HG02884 (cell line): ENCODE measurements at regions not wholly inside any gene's neighbourhood (a gene's known extent, or its start where the extent isn't known, plus 50 kb on each side); places are given as distances from the start of the nearest gene placed in this dataset.

Experiments
- ATAC-seq: cut with Tn5 transposase; IDR thresholded peaks from one replicate; pipeline ENCODE4 v1.9.1; 2021; ENCODE audit warnings: mild to moderate bottlenecking, moderate library complexity; ENCODE audit not compliant: unreplicated experiment

DNA sequence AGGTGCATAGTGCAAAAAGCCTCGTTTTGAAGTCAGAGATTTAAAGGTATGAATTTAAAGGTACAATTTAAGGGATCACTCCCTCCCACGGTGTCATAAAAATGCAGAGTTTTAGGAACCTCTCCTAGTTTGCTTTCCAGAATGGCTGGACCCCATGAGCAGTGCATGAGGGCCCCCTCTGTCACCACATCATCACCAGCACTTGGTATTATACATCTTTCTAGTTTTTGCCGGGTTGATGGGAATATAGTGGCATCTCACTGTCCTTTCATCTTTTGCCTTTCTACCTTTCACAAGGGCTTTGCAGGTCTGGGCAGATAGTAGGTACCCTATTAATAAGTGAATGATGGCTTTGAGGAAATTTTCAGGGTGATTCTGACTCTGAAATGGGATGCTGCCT is 103.6 kb upstream of the AGBL1 start:
- no peak for ATAC-seq

DNA sequence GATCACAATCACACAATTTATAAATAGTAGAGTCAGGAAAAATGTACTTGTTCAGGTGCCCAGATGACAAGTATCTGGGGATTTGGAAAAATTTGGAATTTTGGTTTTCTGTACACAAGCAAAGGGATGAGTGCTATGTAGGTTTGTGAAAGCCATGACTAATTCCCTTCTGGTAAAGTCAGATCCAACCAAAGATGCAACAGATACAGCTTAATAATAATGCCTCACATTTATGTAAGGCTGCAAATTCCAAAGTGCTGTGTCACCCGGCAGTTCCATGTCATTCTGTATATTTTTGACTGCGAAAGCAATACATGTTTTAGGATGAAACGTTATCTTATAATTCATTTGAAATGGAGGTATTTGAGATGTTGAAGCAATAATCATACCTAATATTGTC is 102.7 kb upstream of the AGBL1 start:
- no peak for ATAC-seq

GRCh38 chr15:85977586-85977985 is 102.1 kb upstream of the AGBL1 start:
- ATAC-seq = no peak

DNA sequence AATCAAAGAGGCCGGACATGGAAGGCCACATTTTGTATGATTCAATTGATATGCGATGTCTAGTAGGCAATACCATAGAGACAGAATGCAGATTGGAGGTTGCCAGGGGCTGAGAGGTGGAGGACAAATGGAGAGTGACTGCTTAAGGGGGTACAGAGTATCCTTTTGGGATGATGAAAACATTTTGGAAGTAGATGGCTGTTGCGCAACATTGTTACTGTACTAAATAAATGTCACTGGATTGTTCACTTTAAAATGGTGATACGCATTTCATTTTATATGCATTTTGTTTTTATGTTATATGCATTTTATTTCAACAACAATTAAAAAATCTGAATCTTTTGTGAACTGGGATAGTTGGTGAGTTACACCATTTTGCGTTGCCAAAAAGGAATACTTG is 99.7 kb upstream of the AGBL1 start:
- no peak for ATAC-seq

DNA sequence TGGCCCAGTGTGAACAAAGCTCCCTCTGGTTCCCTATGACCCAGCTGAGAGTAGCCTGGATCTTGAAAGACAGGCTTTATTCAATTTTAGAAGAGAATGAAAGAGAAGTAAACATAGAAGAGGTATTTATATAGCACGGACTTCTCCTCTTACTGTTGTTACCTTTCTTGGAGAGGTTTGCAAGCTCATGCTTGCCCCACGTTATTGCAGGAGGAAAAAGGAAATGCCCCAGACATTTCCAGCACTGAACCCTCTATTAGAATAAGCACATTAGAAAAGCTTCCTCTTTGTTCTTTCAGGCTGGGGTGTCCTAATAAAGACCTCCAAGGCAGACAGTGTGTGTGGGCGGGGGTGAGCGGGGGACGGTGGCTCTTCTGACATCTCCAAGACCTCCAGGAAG is 98.7 kb upstream of the AGBL1 start:
- ATAC-seq = no peak

GRCh38 chr15:85984241-85984640 is 95.4 kb upstream of the AGBL1 start:
- ATAC-seq = no peak

- ATAC-seq = no peak
These were observed 93.6 kb upstream of the AGBL1 start for GRCh38 chr15:85986116-85986515.

DNA sequence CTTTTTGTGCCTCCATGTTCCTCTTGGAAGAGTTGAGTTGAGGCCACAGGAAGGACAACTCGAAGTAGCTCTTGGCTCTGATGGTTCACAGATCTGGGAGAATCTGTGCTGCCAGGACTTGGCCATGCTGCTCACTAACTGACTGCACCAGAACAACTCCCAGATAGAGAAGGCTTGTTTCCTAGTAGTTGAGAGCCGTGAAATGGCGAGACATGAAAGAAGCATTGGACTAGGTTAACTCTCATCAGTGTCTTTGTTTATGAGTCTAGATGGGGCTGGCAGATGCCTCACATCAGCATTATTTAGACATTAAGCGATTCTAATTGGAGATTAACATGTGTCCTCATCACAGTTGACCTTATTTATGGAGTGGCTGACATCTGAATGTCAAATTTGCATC is 92.9 kb upstream of the AGBL1 start:
- ATAC-seq = no peak

- no peak for ATAC-seq
These were observed 90.9 kb upstream of the AGBL1 start for GRCh38 chr15:85988741-85989140.

- no peak for ATAC-seq
These were observed 87.4 kb upstream of the AGBL1 start for GRCh38 chr15:85992224-85992623.

DNA sequence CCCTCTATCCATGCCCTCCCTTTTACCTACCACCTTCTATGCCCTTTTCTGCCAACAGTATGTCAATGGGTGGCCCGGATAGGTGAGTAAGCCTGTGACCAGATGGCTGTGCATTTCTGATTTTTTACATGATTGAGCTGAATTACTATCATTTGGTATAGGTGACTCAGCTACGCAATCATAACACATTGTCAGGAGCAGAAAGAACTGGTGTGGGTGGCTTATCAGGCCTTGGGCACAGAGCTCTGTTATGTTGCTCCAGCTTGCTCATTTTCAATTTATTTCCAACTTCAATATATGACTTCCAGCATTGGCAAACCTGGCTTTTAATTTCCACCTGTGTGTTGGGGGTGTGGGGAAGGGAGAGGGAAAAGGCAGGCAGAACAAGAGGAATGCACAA is 86.6 kb upstream of the AGBL1 start:
- ATAC-seq = no peak

GRCh38 chr15:85997618-85998017 is 82.1 kb upstream of the AGBL1 start:
- ATAC-seq = no peak

DNA sequence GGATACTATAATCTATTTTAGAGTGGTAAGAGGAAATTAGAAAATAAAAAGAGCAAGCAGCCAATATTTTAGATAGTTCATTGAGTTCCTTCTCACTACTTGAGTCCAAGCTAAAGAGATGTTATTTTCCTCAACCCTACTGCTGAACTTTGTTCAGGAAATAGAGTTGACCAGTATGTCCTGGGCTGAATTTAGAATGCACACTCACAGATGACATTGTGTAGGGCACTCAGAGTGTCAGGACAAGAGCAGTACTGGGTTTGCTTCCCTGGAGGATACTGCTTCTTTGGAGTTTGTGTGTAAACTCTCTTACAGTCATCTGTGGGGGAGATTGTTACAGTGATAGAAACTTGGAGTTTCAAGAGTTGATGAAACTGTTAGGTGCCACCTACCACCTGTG is 80.0 kb upstream of the AGBL1 start:
- no peak for ATAC-seq

DNA sequence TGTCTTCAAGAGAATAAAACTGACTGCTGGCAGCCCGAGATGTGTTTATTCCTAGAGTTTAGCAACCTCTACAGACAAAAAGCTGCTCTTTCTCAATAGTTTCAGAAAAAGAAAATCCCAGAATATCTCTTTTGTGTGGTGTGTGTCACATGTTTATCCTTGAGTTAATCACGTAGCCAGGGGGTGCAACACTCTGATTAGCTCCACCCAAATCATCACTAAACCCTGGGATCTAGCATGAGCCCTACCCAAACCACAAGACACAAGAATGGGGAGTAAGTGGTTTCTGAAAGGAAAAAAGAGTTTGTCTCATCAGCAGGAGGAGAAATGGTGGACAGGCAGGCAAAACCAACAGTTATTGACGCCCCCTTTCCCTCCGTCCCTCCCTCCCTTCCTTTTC is 78.5 kb upstream of the AGBL1 start:
- no peak for ATAC-seq

DNA sequence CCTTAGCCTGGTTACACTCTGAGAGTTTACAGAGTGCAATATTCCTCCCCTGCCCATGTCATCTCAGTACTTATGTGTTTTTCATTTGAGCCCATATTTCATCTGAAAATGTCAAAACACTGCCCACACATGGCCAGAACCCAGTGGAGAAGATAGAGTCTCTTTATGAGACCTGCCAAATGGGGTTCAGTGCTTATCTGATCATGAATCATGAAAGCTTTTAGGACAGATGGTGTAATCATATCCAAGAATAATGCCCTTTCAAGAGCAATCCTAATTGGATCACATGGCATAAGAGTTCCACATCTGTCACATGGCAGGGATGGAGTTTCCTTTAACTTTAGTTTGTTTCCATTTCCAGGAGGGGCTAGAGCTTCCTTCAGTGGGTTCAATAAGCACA is 77.2 kb upstream of the AGBL1 start:
- ATAC-seq = no peak

GRCh38 chr15:86004061-86004460 is 75.6 kb upstream of the AGBL1 start:
- no peak for ATAC-seq

- no peak for ATAC-seq
These were observed 73.1 kb upstream of the AGBL1 start for GRCh38 chr15:86006546-86006945.

- no peak for ATAC-seq
These were observed 69.9 kb upstream of the AGBL1 start for GRCh38 chr15:86009727-86010126.

DNA sequence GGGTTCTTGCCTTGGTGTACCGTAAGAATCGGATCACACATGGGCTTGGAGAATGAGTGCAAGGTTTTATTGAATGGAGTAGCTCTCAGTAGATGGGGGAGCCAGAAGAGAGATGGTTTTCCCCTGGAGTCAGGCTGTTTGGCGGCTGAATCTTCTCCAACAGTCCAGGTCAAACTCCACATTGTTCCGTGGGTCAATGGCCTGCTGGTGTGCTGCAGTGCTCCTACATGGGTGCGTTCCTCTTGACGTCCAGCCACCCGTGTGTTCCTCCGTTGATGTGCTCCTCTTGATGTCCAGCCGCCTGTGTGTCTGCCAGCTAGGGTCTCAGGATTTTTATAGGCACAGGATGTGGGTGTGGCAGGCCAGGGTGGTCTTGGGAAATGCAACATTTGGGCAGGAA is 69.3 kb upstream of the AGBL1 start:
- ATAC-seq = no peak

DNA sequence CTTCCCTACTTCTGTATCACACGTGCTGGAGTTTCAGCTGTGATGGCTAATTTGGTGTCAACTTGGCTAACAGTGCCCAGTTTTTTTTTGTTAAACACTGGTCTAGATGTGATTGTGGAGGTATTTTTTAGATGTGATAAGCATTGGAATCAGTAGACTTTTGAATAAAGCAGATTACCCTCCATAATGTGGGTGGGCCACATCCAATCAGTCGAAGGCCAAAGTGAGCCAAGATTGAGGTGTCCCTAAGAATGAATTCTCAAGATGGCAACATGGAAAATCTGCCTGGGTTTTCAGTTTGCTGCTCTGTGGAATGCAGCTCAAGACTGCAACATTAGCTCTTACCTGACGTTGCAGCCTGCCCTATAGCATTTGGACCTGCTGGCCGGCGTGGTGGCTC is 68.8 kb upstream of the AGBL1 start:
- ATAC-seq = no peak

DNA sequence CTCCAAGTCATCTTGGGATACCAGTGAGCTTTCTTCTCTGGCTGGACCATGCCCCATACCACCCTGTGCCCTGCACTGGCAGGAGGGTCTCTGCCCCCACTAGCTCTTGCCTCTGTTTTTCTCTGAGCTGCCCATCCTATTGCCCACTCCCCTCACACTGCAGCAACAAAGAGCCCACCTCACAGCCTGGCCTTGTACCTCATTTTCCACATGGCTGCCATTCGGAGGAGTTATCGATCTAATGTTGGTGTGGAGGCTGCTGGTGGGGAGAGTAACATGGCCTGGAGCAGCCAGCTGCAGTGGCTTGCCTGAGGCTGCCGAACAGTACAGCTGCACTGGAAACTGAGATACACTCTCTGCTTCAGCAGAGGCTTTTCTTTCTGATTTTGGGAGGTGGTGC is 65.7 kb upstream of the AGBL1 start:
- ATAC-seq = no peak

DNA sequence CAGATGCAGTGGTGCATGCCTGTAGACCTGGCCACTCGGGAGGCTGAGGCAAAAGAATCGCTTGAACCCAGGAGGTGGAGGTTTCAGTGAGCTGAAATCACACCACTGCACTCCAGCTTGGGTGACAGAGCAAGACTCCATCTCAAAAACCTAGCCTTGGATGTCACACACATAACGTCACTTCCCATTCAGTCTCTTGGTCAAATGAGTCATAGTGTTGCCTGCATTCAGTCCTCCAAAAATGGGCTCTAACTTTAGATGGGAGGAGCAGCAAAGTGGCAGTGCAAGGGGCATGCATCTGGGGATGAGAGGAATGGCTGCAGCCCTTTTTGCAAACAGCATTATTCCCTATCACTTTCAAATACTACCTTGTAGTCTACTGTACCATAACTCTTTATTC is 62.9 kb upstream of the AGBL1 start:
- ATAC-seq = no peak

GRCh38 chr15:86018679-86019078 is 61.0 kb upstream of the AGBL1 start:
- ATAC-seq = no peak
